Uterus (tissue), 2 donors: ENCODE measurements at regions not wholly inside any gene's neighbourhood (a gene's known extent, or its start where the extent isn't known, plus 50 kb on each side); places are given as distances from the start of the nearest gene placed in this dataset.

Source experiments
- CTCF ChIP-seq, 4 experiments: fragments of 200-600 bp in 2 of 4; fragments of 450-650 bp in 2 of 4; sonication (generic) in 2 of 4; IDR thresholded peaks; one replicate each; pipeline ENCODE4 v1.5.1; 2016 to 2019; ENCODE audit warnings: antibody characterized with exemption in 4 of 4, mild to moderate bottlenecking in 2 of 4, moderate library complexity in 1 of 4
- POLR2A ChIP-seq, 2 donors: fragments of 450-650 bp; IDR thresholded peaks; one replicate each; pipeline ENCODE4 v1.6.1; 2016; ENCODE audit warnings: antibody characterized with exemption in 2 of 2, mild to moderate bottlenecking in 1 of 2, moderate library complexity in 1 of 2

- TF ChIP-seq CTCF (IDR thresholded peaks at IDR 0.05) (no peak), POLR2A (IDR thresholded peaks at IDR 0.05) (no peak)
Measured at GRCh38 chr5:118195211-118195610, 793.1 kb downstream of the DTWD2 start.
